ENCODE measurements at regions not wholly inside any gene's neighbourhood (a gene's known extent, or its start where the extent isn't known, plus 50 kb on each side); places are given as distances from the start of the nearest gene placed in this dataset.

DNA sequence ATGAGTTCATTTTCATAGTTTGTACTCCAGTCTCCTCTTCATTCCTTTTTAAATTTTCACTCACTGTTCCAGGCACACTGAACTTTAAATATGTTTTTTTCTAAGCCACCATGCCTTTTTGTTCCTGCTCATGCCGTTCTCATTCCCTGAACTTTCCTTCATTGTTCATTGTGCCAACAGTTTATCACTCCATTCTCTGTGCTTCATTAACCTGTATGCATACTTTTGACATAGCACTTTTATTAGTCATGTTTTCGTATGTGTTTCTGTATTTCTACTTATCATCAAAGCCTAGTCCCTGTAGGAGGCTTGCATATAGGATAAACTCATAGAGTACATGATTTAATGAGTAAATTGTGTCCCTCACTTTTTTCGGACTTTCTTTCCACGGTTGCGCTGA, 65.3 kb downstream of the PCDH20 start:
- TF ChIP-seq POLR2A (IDR thresholded peaks at IDR 0.05; ENCODE audit: low read length) (no peak), GATA1 (IDR thresholded peaks at IDR 0.05; ENCODE audit: low read depth, low read length) (no peak)
